HG03354 (cell line): ENCODE measurements at regions not wholly inside any gene's neighbourhood (a gene's known extent, or its start where the extent isn't known, plus 50 kb on each side); places are given as distances from the start of the nearest gene placed in this dataset.

ENCODE experiments used
- ATAC-seq: cut with Tn5 transposase; IDR thresholded peaks from one replicate; pipeline ENCODE4 v1.9.1; 2021; ENCODE audit warnings: mild to moderate bottlenecking; ENCODE audit not compliant: unreplicated experiment, poor library complexity, severe bottlenecking

DNA sequence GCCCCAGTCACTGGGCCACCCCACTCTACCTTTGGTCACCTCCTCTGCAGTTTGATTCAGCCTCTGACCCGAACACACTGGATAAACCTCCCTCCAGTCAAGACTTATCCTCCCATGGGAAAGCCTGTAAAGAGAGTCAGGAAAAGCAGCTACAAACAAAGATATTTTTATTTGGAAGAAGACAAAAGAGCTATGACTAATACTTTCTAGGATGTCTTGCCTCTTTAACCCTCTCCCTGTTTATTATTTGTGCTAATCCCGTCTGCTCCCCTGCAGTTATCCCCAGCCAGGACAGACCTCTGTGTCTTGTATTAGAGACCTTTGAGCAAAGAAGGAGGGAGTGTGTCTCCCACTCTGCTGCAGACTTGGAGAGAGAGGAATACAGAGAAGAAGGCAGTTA lies 178.3 kb downstream of the EFNB2 start:
- ATAC-seq, result no peak

DNA sequence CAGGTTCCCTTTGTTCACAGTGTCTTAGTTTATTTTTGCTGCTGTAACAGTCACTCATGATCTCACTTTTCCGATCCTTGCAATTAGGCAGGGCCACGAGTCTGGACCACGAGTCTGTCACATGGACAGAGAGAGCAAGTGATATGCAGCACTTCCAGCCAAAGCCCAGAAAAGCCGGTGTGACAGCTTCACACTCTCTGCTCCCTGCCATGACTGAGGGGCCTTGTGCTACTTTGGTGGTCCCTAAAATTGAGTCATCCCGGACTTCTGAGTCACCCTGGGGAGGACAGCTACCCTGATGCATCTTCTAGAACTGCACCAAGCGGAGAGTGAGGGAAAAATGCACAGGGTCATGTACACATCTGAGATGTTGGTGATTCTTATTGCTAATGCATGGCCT lies 179.6 kb downstream of the EFNB2 start:
- no peak for ATAC-seq

DNA sequence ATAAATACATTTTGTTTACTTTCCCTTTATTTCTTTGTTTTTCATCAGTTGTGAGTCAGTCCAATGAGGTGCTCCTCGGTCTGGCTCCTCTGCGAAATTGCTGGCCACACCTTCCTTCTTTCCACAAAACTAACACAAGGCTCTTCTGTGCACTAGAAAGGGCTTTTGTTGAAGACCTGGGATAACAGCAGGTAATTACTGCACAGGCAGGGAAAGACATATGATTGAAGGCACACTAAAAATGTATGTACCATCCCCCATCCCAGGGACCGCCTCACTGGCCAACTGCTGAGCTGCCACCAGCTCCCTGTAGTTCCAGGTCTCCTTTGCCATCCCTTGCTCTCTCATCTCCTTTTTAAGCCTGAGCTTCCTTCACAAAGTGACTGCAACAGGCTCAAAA lies 180.5 kb downstream of the EFNB2 start:
- no peak for ATAC-seq

DNA sequence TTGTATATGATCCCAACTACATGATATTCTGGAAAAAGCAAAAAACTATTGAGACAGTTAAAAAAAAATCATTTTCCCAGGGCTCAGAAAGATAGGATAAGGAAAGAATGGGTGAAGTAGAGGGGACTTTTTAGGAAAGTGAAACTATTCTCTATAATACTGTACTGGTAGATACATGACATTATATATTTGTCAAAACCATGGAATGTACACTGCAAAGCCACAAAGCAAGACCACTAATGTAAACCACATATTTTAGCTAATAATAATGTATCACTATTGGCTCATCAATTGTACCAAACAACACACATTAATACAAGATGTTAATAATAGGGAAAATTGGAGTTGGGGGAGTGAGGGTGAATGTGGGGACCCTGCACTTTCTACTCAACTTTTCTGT lies 182.6 kb downstream of the EFNB2 start:
- no peak for ATAC-seq

DNA sequence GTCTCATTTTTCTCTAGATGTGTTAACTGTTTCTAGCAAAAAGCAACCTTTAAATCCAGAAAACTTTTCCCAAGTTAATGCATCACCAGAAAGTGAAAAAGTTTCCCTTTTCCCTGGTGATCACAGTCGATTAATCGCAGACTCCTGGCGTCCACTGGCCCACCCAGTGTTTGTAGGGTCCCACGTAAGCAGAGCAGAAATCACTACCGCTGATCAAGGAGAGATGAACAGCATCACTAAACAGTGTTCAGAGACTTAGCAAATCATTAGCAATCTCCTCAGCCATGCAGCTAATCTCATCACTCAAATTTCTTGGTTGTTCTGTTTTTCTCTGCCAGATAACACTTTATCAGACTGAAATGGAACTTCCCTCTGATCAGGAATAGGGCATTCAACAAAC lies 184.2 kb downstream of the EFNB2 start:
- ATAC-seq, result no peak

DNA sequence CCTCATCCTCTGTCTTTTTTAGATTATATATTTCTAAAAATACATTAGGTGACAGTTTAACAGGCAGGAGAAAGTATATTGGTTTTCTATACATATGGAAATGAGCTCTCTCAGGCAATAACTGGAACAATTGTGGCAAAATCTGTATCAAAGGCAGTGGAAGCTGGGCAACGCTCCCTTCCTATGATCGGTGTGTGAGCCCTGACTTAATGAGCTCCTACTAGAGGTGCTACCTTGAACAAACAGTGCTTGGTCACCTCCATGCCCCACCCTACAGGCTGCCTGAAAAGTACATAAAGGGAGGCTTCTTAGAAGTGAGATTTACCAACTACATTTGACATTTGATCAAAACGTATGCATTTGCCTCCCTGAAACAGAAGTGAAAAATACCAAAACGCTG lies 185.3 kb downstream of the EFNB2 start:
- ATAC-seq, result no peak

DNA sequence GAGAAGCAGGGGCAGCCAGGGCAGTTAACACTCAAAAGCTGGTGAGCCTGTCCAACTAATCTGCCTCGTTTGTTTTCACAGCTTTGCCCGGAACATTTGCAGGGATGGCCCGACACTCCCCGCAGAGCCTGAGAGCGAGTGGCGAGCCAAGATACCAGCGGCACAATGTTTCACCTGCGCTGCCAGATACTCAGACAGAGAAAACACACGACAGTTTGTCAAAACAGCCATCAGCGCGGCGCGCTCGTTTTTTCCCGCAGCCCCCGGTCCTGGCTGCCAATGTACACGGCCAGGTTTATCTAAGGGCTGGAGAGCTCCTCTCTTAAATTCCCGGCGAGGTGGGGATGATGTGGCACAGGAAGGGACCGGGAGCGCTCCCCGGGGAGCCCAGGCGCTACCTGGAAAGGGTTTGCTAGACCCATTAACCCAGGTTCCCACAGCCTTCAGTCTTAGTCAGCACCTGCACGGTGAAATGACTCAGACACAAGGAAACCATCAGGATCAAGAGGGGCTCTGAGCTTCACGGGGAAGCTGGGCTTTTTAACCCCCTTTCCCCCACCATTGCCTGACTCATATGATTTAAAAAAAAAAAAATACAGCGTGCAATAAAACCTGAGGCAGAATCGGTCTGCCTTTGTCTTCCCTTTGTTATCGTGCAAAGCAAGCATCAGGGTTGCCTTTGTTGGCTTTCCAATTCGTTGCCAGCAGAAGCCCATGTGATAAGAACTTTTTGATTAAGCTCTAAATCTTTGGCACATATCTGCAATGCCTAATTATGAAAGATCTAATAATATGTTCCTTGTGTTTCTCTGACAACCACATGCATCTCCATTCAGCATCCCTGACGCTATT lies 186.2 kb downstream of the EFNB2 start:
- ATAC-seq, result no peak

DNA sequence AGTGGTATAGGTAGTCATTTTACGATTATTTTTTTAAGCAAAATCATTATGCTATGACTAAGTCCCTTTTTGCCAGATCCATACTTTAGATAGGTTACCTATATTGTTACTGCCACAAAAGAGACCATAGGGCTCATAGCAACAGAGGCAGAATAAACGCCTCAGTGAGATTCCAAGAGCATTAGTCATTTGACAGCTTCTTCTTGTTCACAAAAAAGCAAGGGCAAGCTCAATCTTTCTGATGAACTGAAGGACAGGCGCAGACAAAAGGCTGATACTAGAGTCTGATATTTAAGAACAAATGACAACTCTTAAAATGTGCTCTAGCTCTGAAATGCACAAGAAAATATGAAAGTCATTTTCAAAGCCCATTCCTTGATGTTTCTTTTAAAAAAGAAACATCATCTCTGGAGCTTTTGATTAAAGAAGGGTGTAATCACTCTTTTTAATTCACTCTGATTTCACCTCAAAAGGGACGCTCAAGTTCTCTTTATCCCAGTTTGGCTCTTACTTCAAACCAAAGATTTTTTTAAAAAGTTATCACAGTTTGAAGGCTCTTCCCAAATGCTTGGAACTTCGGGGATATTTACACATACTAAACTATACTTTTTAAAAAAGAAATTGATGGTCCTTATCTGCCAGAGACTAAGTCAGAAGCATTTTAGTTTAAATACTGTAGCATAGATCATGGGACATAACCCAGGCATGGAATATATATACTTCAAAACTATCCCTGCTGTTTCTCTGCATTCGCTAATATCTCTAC lies 187.2 kb downstream of the EFNB2 start:
- no peak for ATAC-seq

DNA sequence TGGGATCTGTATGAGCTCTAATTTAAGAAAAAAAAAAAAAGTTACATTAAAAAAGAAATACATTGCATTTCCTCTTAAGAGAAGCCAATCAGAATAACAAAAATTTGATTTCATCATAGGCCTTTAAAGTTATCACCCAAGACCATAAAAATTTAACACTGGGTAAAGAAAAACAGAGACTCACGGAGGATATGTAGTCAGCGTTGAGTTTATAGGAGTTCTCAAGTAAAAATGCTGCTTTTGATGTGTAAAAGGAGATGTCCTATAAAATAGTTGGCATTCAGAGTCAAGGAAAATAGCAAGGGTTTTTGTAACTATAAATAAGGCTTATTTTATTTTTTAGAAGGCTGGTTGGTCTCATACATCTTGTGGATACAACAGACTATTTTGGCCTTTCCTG lies 191.1 kb downstream of the EFNB2 start:
- ATAC-seq, result no peak

DNA sequence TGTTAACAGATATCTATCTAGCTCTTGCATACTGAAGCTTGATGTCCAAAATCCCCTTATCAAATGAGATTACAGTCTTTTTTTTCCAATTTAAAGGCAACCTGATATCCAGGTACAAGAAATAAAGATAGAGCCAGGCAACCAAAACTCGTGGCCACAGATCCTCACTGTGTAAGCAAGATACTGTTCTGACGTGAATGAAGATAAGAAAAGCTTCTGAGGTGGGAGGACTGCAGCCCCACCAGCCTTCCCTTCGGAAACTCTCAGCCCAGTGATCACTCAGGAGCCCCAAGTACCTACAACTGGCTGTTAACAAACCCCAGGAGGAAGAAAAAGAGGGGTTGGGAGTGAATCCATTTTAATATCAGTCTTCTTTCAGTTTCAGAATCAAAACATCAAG lies 191.6 kb downstream of the EFNB2 start:
- ATAC-seq, result no peak

DNA sequence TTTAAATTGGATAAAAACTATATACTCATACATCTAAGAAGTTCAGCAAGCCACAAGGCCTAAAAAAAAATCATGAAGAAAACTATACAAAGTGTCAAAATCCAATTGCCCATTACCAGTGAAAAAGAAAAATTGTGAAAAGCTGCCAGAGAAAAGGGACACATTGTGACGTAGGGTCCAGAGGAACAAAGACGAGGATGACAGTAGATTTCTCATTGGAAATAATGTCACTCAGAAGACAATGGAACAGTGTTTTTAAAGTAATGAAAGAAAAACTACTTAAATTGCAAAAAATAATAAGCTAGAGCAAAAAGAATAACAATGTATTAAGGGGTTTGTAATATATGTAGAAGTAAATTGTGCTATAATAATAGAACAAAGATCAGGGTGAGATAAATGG lies 195.2 kb downstream of the EFNB2 start:
- ATAC-seq, result no peak

DNA sequence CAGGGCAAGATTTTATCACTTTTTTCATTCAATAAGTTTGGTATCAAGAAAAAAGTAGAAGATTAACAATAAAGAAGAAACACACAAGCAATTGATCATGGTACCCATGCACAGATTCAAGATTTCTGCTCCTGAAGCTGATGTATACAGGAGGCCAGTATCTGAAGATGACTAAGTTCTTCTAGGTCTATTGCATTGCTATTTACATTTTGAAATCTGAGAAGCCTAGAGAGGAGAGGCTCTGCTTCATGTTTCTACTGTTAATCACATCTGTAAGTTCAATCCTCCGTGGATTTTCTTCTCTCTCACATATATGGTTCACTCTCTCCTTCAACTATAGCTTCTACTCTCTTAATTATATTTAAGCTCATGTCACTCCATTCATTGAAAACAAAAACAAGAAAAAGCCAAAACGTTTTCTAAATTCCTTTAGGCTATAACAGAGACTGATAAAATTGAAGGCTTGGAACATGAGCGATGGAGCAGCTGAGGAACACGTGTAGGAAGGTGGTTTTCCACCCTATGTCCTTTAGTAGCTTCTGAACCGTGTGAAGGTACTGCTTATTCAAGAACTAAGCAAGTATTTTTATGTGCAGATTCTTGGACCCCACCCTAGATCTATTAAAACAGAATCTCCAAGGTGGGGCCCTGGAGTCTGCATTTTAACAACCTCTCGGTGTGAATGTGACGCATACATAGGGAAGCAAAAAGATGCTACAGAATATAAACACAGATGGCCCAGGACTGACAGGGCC lies 198.2 kb downstream of the EFNB2 start:
- no peak for ATAC-seq

DNA sequence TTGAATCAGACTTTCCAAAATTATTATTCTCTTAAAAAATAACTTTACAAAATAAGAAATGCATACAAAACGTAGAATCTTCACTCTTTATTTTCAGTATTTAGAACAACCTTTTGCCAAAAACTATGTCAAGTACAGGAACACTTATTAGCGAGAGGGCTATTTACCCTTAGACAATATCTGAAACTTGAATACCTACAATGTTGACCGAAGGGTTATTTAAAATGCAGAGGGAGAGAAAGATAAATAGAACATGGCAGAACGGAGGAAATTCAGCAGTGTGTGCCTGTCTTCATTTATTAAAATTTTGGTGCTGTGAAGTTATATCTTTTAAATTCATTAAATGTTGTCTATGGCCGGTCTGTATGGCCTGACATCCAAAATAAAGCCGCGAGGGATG lies 198.8 kb downstream of the EFNB2 start:
- ATAC-seq, result no peak

DNA sequence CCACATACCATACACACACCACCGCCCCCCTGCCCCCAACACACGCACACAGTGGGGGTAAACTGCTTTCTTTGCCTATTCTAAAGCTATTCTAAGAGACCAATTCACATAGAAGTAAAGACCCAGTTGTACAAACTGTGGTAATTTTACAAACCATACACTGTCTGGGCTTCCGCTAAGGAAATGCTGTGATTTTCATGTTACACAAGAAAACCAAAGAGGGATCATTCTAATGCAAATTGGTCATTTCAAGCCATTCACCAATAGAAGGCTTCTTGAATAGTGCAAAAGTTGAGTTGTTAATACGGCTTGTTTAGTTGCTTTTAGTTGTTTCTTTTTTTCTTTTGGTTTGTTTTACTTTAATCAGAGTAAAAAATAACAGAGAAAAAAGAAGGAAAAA lies 202.8 kb downstream of the EFNB2 start:
- ATAC-seq, result no peak

DNA sequence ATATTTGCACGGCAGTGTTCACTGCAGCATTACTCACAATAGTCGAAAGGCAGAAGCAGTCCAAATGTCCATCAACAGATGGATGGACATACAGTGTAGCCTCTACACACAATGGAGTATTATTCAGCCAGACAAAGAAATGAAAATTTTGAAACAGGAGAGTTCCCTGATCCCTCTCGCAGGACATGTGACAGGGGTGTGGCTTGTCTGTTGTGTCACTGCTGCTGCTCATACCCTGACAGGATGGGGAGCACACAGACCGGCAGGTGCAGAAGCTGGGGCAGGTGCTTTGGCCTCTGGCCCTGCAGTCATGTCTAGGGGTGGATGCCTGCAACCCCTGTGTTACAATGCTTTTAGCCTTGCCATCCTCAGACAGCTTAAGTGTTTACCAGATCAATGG lies 204.3 kb downstream of the EFNB2 start:
- no peak for ATAC-seq

DNA sequence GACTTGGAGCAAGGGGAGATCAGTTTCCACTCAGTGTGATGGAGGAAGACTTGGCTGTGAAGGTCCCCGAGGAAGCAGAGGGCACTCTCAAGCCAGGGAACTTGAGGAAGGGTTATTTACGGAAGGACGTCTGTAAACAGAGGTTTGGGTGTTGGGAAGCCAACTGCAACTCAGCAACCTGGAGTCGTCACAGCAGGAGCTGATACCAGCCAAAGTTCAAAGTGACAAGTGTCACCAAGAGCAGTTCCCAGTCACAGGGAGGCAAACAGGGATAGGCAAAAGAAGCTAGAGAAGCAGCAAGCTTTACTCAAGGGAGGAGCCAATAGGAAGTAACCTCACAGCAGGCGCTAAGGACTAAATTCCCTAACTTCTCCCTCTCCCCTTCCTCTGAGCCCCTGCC lies 205.5 kb downstream of the EFNB2 start:
- ATAC-seq, result no peak

DNA sequence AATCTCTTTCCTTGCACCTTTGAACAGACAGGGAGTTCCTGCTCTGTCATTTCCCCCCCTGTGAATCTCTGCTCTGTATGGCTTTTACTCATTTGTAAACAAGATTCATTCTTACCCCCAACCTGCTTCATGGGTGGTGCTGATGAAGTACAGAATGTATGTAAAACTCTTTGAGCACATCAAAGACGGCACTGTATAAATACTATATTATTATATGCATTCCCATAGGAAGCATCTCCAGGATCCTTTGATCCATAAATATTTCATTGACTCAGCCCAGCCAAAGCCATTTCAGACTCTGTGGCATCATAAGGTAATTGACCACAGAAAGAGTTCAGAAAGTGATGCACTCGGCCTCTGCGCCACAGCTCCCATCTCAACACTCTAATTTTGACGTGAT lies 208.7 kb downstream of the EFNB2 start:
- no peak for ATAC-seq

DNA sequence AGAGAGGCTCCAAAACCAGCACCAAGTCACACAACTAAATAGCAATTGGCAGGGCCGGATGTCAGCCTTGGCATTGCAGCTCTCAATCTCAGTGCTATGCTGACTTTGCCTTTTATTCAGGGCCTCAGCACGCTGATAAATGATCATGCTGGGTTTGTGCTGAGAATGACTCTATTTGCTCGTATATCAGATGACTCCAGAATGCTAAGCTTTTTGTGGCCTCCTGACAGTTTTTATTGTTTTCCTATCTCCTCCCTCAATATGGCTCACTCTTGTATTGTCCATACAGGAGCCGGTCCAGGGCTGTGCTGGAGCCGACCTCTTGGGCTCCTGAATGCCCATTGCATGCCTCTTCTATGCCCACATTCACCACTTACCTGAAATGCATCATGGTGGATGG lies 211.0 kb downstream of the EFNB2 start:
- ATAC-seq, result no peak

DNA sequence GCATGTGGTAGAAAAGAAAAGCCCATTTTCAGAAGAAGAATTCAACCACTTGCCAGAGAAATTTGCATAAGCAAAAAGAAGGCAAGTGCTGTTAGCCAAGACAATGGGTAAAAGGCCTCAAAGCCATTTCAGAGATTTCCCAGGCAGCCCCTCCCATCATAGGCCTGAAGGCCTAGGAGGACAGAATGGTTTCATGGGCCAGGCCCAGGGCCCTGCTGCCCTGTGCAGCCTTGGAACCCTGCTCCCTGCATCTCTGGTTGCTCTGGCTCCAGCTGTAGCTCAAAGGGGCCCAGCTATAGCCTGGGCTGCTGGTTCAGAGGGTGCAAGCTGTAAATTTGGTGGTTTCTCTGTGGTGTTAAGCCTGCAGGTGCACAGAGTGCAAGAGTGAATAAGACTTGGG lies 212.8 kb downstream of the EFNB2 start:
- no peak for ATAC-seq

DNA sequence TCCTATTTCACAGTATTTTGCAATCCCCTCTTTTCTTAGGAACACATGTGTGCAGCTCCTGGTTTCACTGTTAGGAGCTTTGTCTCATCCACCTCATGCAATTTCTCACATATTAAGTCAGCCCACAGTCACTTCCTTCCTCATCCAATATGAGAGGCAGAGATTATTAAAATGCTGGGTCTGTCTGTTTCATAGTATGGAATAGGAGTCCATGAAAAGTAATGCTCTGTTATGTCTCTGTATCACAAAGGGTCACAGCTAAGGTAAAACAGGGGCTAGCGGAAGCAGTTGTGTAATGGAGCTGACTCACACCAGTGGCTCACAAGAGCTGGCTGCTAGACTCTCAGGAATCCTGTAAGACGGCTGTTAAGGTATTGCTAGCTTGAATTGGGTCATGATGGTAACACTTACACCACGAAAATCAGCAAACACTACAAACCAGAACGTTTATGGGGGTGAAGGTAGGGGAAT lies 216.5 kb downstream of the EFNB2 start:
- no peak for ATAC-seq

DNA sequence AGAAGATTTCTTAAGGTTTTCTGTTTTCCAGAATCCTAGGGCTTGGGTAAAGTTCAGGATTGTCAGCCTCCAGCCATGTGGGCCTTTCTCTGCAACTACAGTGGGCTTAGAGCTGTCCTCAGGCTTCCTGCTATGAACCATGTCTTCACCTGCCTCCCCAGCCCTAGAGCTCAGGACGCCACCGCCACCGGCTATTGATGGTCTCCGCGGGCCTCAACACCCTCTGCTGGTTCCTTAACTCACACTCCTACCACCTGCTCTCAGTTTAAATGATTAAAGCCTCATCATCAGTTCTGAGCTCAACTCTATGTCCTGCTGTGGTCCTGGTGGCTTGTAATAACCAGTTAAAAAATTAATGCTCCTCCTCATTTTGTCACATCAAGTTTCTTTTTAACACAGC lies 221.0 kb downstream of the EFNB2 start:
- ATAC-seq, result no peak
